BLaER1 (cell line): ENCODE measurements at regions not wholly inside any gene's neighbourhood (a gene's known extent, or its start where the extent isn't known, plus 50 kb on each side); places are given as distances from the start of the nearest gene placed in this dataset.

Experiments used
- H3K27ac ChIP-seq: shearing (Covaris generic); formaldehyde crosslinking; 2 replicates; pipeline ENCODE4 v1.8.1; 2022
- H3K27me3 ChIP-seq: shearing (Covaris generic); formaldehyde crosslinking; 2 replicates; pipeline ENCODE4 v1.8.1; 2022
- H3K36me3 ChIP-seq: shearing (Covaris generic); formaldehyde crosslinking; 2 replicates; pipeline ENCODE4 v1.8.1; 2022
- H3K4me1 ChIP-seq: shearing (Covaris generic); formaldehyde crosslinking; 2 replicates; pipeline ENCODE4 v1.8.1; 2022
- H3K4me2 ChIP-seq: shearing (Covaris generic); formaldehyde crosslinking; 2 replicates; pipeline ENCODE4 v1.8.1; 2022
- H3K4me3 ChIP-seq: shearing (Covaris generic); formaldehyde crosslinking; 2 replicates; pipeline ENCODE4 v1.8.1; 2022
- H3K9ac ChIP-seq: shearing (Covaris generic); formaldehyde crosslinking; 2 replicates; pipeline ENCODE4 v1.8.1; 2022
- H3K9me3 ChIP-seq: shearing (Covaris generic); formaldehyde crosslinking; 2 replicates; pipeline ENCODE4 v1.8.1; 2022
- H4K20me1 ChIP-seq: shearing (Covaris generic); formaldehyde crosslinking; 2 replicates; pipeline ENCODE4 v1.8.1; 2022
- Cebpa-rat ChIP-seq: shearing (Covaris generic); IDR thresholded peaks from 2 replicates; pipeline ENCODE4 v1.8.1; 2022

GRCh38 chr1:60867782-60868181 is 214.6 kb upstream of the NFIA start:
- H3K4me1 ChIP-seq, result 0 out of 2 replicates have a peak, but pooled peaks cover 4% of the 10 kb centered on the region
- H3K27ac ChIP-seq, result no peak overlapping the region
- H3K9ac ChIP-seq, result no peak overlapping the region
- H3K36me3 ChIP-seq, result no peaks in the 10 kb centered on the region
- H4K20me1 ChIP-seq, result no peaks in the 10 kb centered on the region
- TF ChIP-seq Cebpa-rat, result no peak
- no peaks in the 10 kb centered on the region for H3K9me3 ChIP-seq
- no peak overlapping the region for H3K4me3 ChIP-seq
- no peak overlapping the region for H3K4me2 ChIP-seq
- no peaks in the 10 kb centered on the region for H3K27me3 ChIP-seq

GRCh38 chr1:60866917-60867531 is 215.3 kb upstream of the NFIA start:
- 0 out of 2 replicates have a peak, but pooled peaks cover 4% of the 10 kb centered on the region for H3K4me1 ChIP-seq
- no peak overlapping the region for H3K4me3 ChIP-seq
- no peaks in the 10 kb centered on the region for H3K27me3 ChIP-seq
- H3K36me3 ChIP-seq, result no peaks in the 10 kb centered on the region
- H3K9ac ChIP-seq, result no peak overlapping the region
- no peak for TF ChIP-seq Cebpa-rat
- no peaks in the 10 kb centered on the region for H3K9me3 ChIP-seq
- H4K20me1 ChIP-seq, result no peaks in the 10 kb centered on the region
- H3K27ac ChIP-seq, result no peak overlapping the region
- no peak overlapping the region for H3K4me2 ChIP-seq

- H3K27me3 ChIP-seq, result no peaks in the 10 kb centered on the region
- H3K4me3 ChIP-seq, result no peak overlapping the region
- 0 out of 2 replicates have a peak, but pooled peaks cover 4% of the 10 kb centered on the region for H3K4me1 ChIP-seq
- H3K4me2 ChIP-seq, result no peak overlapping the region
- no peak for TF ChIP-seq Cebpa-rat
- H3K36me3 ChIP-seq, result no peaks in the 10 kb centered on the region
- H3K27ac ChIP-seq, result no peak overlapping the region
- no peaks in the 10 kb centered on the region for H3K9me3 ChIP-seq
- H3K9ac ChIP-seq, result no peak overlapping the region
- H4K20me1 ChIP-seq, result no peaks in the 10 kb centered on the region
Measured at GRCh38 chr1:60866226-60866900, 216.0 kb upstream of the NFIA start.

- no peak overlapping the region for H3K27ac ChIP-seq
- no peaks in the 10 kb centered on the region for H3K27me3 ChIP-seq
- no peaks in the 10 kb centered on the region for H3K36me3 ChIP-seq
- H3K4me2 ChIP-seq, result no peak overlapping the region
- no peak for TF ChIP-seq Cebpa-rat
- H3K9ac ChIP-seq, result no peak overlapping the region
- 0 out of 2 replicates have a peak, but pooled peaks cover under 1% of the 10 kb centered on the region for H3K4me1 ChIP-seq
- H3K4me3 ChIP-seq, result no peak overlapping the region
- no peaks in the 10 kb centered on the region for H3K9me3 ChIP-seq
- no peaks in the 10 kb centered on the region for H4K20me1 ChIP-seq
Measured at GRCh38 chr1:60865166-60865565, 217.2 kb upstream of the NFIA start.

- TF ChIP-seq Cebpa-rat, result no peak
- Histone ChIP-seq H3K9ac (no peak overlapping the region), H3K27ac (no peak overlapping the region), H4K20me1 (no peaks in the 10 kb centered on the region), H3K4me1 (no peaks in the 10 kb centered on the region), H3K4me3 (no peak overlapping the region), H3K27me3 (no peaks in the 10 kb centered on the region), H3K4me2 (no peak overlapping the region), H3K9me3 (no peaks in the 10 kb centered on the region), H3K36me3 (no peaks in the 10 kb centered on the region)
Measured at GRCh38 chr1:60864722-60865121, 217.6 kb upstream of the NFIA start.

GRCh38 chr1:60863131-60863530 is 219.2 kb upstream of the NFIA start:
- H3K36me3 ChIP-seq, result no peaks in the 10 kb centered on the region
- no peaks in the 10 kb centered on the region for H3K9me3 ChIP-seq
- no peak for TF ChIP-seq Cebpa-rat
- H3K27ac ChIP-seq, result no peak overlapping the region
- H3K4me3 ChIP-seq, result no peak overlapping the region
- H3K4me1 ChIP-seq, result no peaks in the 10 kb centered on the region
- no peak overlapping the region for H3K4me2 ChIP-seq
- no peak overlapping the region for H3K9ac ChIP-seq
- no peaks in the 10 kb centered on the region for H4K20me1 ChIP-seq
- H3K27me3 ChIP-seq, result no peaks in the 10 kb centered on the region

GRCh38 chr1:60861961-60862567 is 220.3 kb upstream of the NFIA start:
- no peak overlapping the region for H3K27ac ChIP-seq
- H4K20me1 ChIP-seq, result no peaks in the 10 kb centered on the region
- TF ChIP-seq Cebpa-rat, result no peak
- no peaks in the 10 kb centered on the region for H3K27me3 ChIP-seq
- H3K9me3 ChIP-seq, result no peaks in the 10 kb centered on the region
- H3K36me3 ChIP-seq, result no peaks in the 10 kb centered on the region
- H3K4me3 ChIP-seq, result no peak overlapping the region
- H3K4me1 ChIP-seq, result no peaks in the 10 kb centered on the region
- no peak overlapping the region for H3K4me2 ChIP-seq
- H3K9ac ChIP-seq, result no peak overlapping the region

- TF ChIP-seq Cebpa-rat, result no peak
- Histone ChIP-seq H3K9me3 (no peaks in the 10 kb centered on the region), H3K36me3 (no peaks in the 10 kb centered on the region), H3K4me1 (no peaks in the 10 kb centered on the region), H3K27ac (no peak overlapping the region), H3K9ac (no peak overlapping the region), H3K4me3 (no peak overlapping the region), H3K27me3 (no peaks in the 10 kb centered on the region), H4K20me1 (no peaks in the 10 kb centered on the region), H3K4me2 (no peak overlapping the region)
Measured at GRCh38 chr1:60859111-60859510, 223.2 kb upstream of the NFIA start.

GRCh38 chr1:60857851-60858250 is 224.5 kb upstream of the NFIA start:
- Histone ChIP-seq H3K27ac (no peak overlapping the region), H3K4me1 (no peaks in the 10 kb centered on the region), H3K36me3 (no peaks in the 10 kb centered on the region), H3K9me3 (no peaks in the 10 kb centered on the region), H4K20me1 (no peaks in the 10 kb centered on the region), H3K9ac (no peak overlapping the region), H3K4me2 (no peak overlapping the region), H3K4me3 (no peak overlapping the region), H3K27me3 (no peaks in the 10 kb centered on the region)
- no peak for TF ChIP-seq Cebpa-rat

GRCh38 chr1:60850084-60850483 is 232.3 kb upstream of the NFIA start:
- no peak overlapping the region for H3K27ac ChIP-seq
- TF ChIP-seq Cebpa-rat, result no peak

More at GRCh38 chr1:60850084-60850483, 232.3 kb upstream of the NFIA start:
- Histone ChIP-seq H4K20me1 (no peaks in the 10 kb centered on the region), H3K9ac (no peak overlapping the region), H3K4me2 (no peak overlapping the region), H3K9me3 (peaks cover 16% of the 10 kb centered on the region), H3K27me3 (no peaks in the 10 kb centered on the region), H3K4me1 (no peaks in the 10 kb centered on the region), H3K4me3 (no peak overlapping the region), H3K36me3 (no peaks in the 10 kb centered on the region)
